MCF 10A (cell line): ENCODE measurements at regions not wholly inside any gene's neighbourhood (a gene's known extent, or its start where the extent isn't known, plus 50 kb on each side); places are given as distances from the start of the nearest gene placed in this dataset.

Experiments
- BruUV-seq: library from RNA; stranded (reverse); fragments of 400-500 nt; replicated peaks from 2 replicates; lab custom pipeline; 2021; lab: Mats Ljungman, UMichigan
- CTCF ChIA-PET: fragments of 300-600 bp; sonication (Branson Sonifier 250); formaldehyde crosslinking; extraction: SDS; loops from one replicate; lab custom pipeline; 2021; ENCODE audit warnings: antibody characterized with exemption, inconsistent platforms; lab: Yijun Ruan, JAX
- POLR2A ChIA-PET: fragments of 300-600, 350-650 bp; sonication (Branson Sonifier 250); formaldehyde crosslinking; extraction: SDS; loops from one replicate; lab custom pipeline; 2020; ENCODE audit warnings: antibody characterized with exemption, inconsistent platforms; lab: Yijun Ruan, JAX
- DNase-seq: peaks from one replicate; pipeline ENCODE4 v3.0.0-alpha.2; 2018; ENCODE audit not compliant: unreplicated experiment
- H3K27ac Mint-ChIP-seq: one replicate; pipeline ENCODE4 v1.8.0; 2022; ENCODE audit warnings: mild to moderate bottlenecking, low read depth, mixed read lengths; ENCODE audit not compliant: unreplicated experiment
- H3K27me3 Mint-ChIP-seq: one replicate; pipeline ENCODE4 v1.8.0; 2022; ENCODE audit warnings: mixed read lengths; ENCODE audit not compliant: insufficient read depth, unreplicated experiment
- H3K36me3 Mint-ChIP-seq: one replicate; pipeline ENCODE4 v1.8.0; 2022; ENCODE audit warnings: mild to moderate bottlenecking, moderate library complexity, mixed read lengths; ENCODE audit not compliant: insufficient read depth, unreplicated experiment
- H3K4me1 Mint-ChIP-seq: one replicate; pipeline ENCODE4 v1.8.0; 2022; ENCODE audit warnings: mixed read lengths; ENCODE audit not compliant: insufficient read depth, unreplicated experiment
- H3K4me3 Mint-ChIP-seq: one replicate; pipeline ENCODE4 v1.8.0; 2022; ENCODE audit warnings: mild to moderate bottlenecking, moderate library complexity, mixed read lengths; ENCODE audit not compliant: unreplicated experiment
- H3K9me3 Mint-ChIP-seq: one replicate; pipeline ENCODE4 v1.8.0; 2022; ENCODE audit warnings: mixed read lengths; ENCODE audit not compliant: unreplicated experiment
- CTCF ChIP-seq: fragments of 200-600 bp; IDR thresholded peaks from one replicate; pipeline ENCODE4 v1.8.0; 2022; ENCODE audit warnings: antibody characterized with exemption, mild to moderate bottlenecking; ENCODE audit not compliant: unreplicated experiment
- intact Hi-C: fragments of 100-400 bp; cut with micrococcal nuclease; formaldehyde crosslinking; loops from 2 replicates; pipeline ENCODE4 v1.14.1; 2022

GRCh38 chr4:134282680-134283079, 81.1 kb upstream of the PABPC4L start:
- Mint-ChIP-seq H3K27ac (no peak overlapping the region), H3K4me1 (no peaks in the 10 kb centered on the region), H3K36me3 (no peaks in the 10 kb centered on the region), H3K27me3 (no peaks in the 10 kb centered on the region), H3K4me3 (no peak overlapping the region), H3K9me3 (no peaks in the 10 kb centered on the region)
- ChIA-PET POLR2A (no interaction called here), CTCF (no interaction called here)
- BruUV-seq: no TSS peak
- no peak for TF ChIP-seq CTCF
- no peak for DNase-seq
- intact Hi-C loops: no loop called here

- no TSS peak for BruUV-seq
- ChIA-PET POLR2A (interaction anchor here (0.7 kb wide), 1 partner anchor 631 kb away, joined by 3 read pairs; no protein-coding TSS in a partner anchor), CTCF (no interaction called here)
- Mint-ChIP-seq H3K27ac (no peak overlapping the region), H3K4me3 (no peak overlapping the region), H3K27me3 (no peaks in the 10 kb centered on the region), H3K36me3 (no peaks in the 10 kb centered on the region), H3K9me3 (no peaks in the 10 kb centered on the region), H3K4me1 (no peaks in the 10 kb centered on the region)
- no peak for DNase-seq
- TF ChIP-seq CTCF: no peak
- intact Hi-C loops: no loop called here
Measured at GRCh38 chr4:134278675-134279074, 77.1 kb upstream of the PABPC4L start.

GRCh38 chr4:134276476-134276875, 74.9 kb upstream of the PABPC4L start:
- no peaks in the 10 kb centered on the region for H3K27me3 Mint-ChIP-seq
- intact Hi-C loops: no loop called here
- CTCF ChIA-PET: no interaction called here
- no peak overlapping the region for H3K27ac Mint-ChIP-seq
- POLR2A ChIA-PET: no interaction called here
- no peak for TF ChIP-seq CTCF
- no peaks in the 10 kb centered on the region for H3K36me3 Mint-ChIP-seq
- no peak overlapping the region for H3K4me3 Mint-ChIP-seq
- H3K9me3 Mint-ChIP-seq: no peaks in the 10 kb centered on the region
- DNase-seq: no peak
- no TSS peak for BruUV-seq
- H3K4me1 Mint-ChIP-seq: no peaks in the 10 kb centered on the region

GRCh38 chr4:134260126-134260525, 58.5 kb upstream of the PABPC4L start:
- H3K4me3 Mint-ChIP-seq: no peak overlapping the region
- no peak overlapping the region for H3K27ac Mint-ChIP-seq
- peaks cover 8% of the 10 kb centered on the region for H3K9me3 Mint-ChIP-seq
- H3K36me3 Mint-ChIP-seq: no peaks in the 10 kb centered on the region
- ChIA-PET POLR2A (no interaction called here), CTCF (no interaction called here)
- no peak for DNase-seq
- H3K27me3 Mint-ChIP-seq: no peaks in the 10 kb centered on the region
- TF ChIP-seq CTCF: no peak
- no peaks in the 10 kb centered on the region for H3K4me1 Mint-ChIP-seq
- no TSS peak for BruUV-seq
- intact Hi-C loops: no loop called here
